ENCODE measurements at regions not wholly inside any gene's neighbourhood (a gene's known extent, or its start where the extent isn't known, plus 50 kb on each side); places are given as distances from the start of the nearest gene placed in this dataset.
"Not testable (repeated sequence)": the region's sequence is repeated elsewhere in the genome, so short reads cannot be mapped to it uniquely, and the experiment has no call there.

DNA sequence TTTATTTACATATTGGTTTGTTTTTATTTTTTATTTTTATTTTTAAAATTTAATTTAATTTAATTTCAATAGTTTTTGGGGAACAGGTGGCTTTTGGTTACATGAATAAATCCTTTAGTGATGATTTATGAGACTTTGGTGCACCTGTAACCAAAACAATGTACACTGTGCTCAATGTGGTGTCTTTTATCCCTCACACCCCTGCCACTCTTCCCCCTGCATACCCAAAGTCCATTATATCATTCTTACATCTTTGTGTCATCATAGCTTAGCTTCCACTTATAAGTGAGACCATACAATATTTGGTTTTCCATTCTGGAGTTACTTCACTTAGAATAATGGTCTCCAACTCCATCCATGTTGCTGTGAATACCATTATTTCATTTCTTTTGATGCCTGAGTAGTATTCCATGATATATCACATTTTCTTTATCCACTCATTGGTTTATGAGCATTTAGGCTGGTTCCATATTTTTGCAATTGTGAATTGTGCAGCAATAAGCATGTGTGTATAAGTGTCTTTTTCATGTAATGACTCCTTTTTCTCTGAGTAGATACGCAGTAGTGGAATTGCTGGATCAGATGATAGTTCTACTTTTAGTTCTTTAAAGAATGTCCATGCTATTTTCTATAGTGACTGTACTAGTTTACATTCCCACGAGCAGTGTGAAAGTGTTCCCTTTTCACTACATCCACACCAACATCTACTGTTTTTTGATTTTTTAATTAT is 157.1 kb downstream of the CPXCR1 start:
- TF ChIP-seq, protein P1, sequence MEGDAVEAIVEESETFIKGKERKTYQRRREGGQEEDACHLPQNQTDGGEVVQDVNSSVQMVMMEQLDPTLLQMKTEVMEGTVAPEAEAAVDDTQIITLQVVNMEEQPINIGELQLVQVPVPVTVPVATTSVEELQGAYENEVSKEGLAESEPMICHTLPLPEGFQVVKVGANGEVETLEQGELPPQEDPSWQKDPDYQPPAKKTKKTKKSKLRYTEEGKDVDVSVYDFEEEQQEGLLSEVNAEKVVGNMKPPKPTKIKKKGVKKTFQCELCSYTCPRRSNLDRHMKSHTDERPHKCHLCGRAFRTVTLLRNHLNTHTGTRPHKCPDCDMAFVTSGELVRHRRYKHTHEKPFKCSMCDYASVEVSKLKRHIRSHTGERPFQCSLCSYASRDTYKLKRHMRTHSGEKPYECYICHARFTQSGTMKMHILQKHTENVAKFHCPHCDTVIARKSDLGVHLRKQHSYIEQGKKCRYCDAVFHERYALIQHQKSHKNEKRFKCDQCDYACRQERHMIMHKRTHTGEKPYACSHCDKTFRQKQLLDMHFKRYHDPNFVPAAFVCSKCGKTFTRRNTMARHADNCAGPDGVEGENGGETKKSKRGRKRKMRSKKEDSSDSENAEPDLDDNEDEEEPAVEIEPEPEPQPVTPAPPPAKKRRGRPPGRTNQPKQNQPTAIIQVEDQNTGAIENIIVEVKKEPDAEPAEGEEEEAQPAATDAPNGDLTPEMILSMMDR (IDR thresholded peaks at IDR 0.05), result no peak
- no peaks in the 10 kb centered on the region for H3K27me3 Mint-ChIP-seq (ENCODE audit: unreplicated experiment)
- no peaks in the 10 kb centered on the region for H3K4me1 Mint-ChIP-seq (ENCODE audit: unreplicated experiment)
- H3K4me3 Mint-ChIP-seq (ENCODE audit: unreplicated experiment), result no peak overlapping the region
- DNase-seq (ENCODE audit: extremely low spot score, unreplicated experiment), result no peak
- peaks cover 34% of the 10 kb centered on the region for H3K9me3 Mint-ChIP-seq (ENCODE audit: unreplicated experiment)
- no peak overlapping the region for H3K27ac Mint-ChIP-seq (ENCODE audit: unreplicated experiment)
- H3K36me3 Mint-ChIP-seq (ENCODE audit: unreplicated experiment), result no peaks in the 10 kb centered on the region

DNA sequence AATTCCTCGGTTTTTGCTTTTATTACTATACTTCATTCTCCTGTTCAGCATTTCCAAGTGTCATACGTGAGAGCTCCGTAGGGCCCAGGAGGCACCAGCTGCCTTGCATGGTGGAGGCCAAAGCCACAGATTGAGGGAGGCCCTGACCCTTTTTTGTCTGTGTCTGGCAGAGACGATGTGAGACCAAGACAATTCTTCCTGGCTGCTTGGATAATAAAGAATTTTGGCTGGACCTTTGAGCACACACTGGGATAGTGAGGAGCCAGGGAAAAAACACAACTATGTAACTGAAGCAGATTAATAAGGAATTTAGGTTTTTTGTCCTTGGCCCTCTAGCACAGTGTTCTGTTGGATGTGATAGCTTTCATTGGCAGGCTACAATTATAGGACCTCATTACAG is 161.0 kb downstream of the CPXCR1 start:
- no peak for DNase-seq (ENCODE audit: extremely low spot score, unreplicated experiment)
- no peaks in the 10 kb centered on the region for H3K36me3 Mint-ChIP-seq (ENCODE audit: unreplicated experiment)
- H3K4me3 Mint-ChIP-seq (ENCODE audit: unreplicated experiment), result no peak overlapping the region
- TF ChIP-seq, protein P1 (IDR thresholded peaks at IDR 0.05), result no peak
- H3K27me3 Mint-ChIP-seq (ENCODE audit: unreplicated experiment), result no peaks in the 10 kb centered on the region
- H3K9me3 Mint-ChIP-seq (ENCODE audit: unreplicated experiment), result peaks cover 38% of the 10 kb centered on the region
- H3K4me1 Mint-ChIP-seq (ENCODE audit: unreplicated experiment), result no peaks in the 10 kb centered on the region
- no peak overlapping the region for H3K27ac Mint-ChIP-seq (ENCODE audit: unreplicated experiment)

DNA sequence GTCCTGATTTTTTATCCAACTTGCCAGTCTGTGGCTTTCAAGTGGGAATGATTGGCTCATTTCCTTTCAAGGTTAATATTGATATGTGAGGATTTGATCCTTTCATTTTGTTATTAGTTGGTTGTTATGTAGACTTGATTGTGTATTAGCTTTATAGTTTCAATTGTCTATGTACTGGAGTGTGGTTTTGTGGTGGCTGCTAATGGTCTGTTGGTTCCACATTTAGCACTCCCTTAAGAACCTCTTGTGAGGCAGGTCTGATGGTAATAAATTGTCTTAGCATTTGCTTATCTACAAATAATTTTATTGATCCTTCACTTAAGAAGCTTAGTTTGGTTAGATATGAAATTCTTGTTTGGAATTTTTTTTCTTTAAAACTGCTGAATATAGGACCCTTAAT is 190.6 kb downstream of the CPXCR1 start:
- H3K36me3 Mint-ChIP-seq (ENCODE audit: unreplicated experiment), result no peaks in the 10 kb centered on the region
- H3K4me1 Mint-ChIP-seq (ENCODE audit: unreplicated experiment), result no peaks in the 10 kb centered on the region
- H3K4me3 Mint-ChIP-seq (ENCODE audit: unreplicated experiment), result no peak overlapping the region
- H3K27ac Mint-ChIP-seq (ENCODE audit: unreplicated experiment), result no peak overlapping the region
- peaks cover 33% of the 10 kb centered on the region for H3K9me3 Mint-ChIP-seq (ENCODE audit: unreplicated experiment)
- TF ChIP-seq, protein P1 (IDR thresholded peaks at IDR 0.05), result no peak
- no peak for DNase-seq (ENCODE audit: extremely low spot score, unreplicated experiment)
- no peaks in the 10 kb centered on the region for H3K27me3 Mint-ChIP-seq (ENCODE audit: unreplicated experiment)

DNA sequence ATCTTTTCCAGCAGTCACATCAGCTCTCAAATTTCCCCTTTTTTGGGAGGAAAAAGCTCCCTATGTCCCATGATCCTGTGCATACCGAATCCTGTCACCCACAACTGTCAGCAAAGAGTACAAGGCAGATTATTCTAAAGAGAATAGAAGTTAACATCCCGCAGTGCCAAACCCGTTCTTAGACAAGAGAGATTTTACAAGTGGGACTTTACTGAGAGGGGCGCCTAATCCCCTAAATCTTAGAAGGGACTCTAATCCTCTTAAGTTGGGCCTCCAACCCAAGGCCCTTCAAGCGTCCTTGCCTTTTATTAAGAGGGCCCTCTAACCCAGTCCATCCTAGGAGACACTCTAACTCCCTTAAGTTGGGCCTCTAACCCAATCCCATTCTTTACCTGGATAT is 193.9 kb downstream of the CPXCR1 start:
- Mint-ChIP-seq H3K36me3 (ENCODE audit: unreplicated experiment) (no peaks in the 10 kb centered on the region), H3K27me3 (ENCODE audit: unreplicated experiment) (no peaks in the 10 kb centered on the region), H3K4me1 (ENCODE audit: unreplicated experiment) (no peaks in the 10 kb centered on the region), H3K4me3 (ENCODE audit: unreplicated experiment) (no peak overlapping the region), H3K9me3 (ENCODE audit: unreplicated experiment) (peaks cover 32% of the 10 kb centered on the region), H3K27ac (ENCODE audit: unreplicated experiment) (no peak overlapping the region)
- TF ChIP-seq, protein P1 (IDR thresholded peaks at IDR 0.05), result no peak
- no peak for DNase-seq (ENCODE audit: extremely low spot score, unreplicated experiment)

DNA sequence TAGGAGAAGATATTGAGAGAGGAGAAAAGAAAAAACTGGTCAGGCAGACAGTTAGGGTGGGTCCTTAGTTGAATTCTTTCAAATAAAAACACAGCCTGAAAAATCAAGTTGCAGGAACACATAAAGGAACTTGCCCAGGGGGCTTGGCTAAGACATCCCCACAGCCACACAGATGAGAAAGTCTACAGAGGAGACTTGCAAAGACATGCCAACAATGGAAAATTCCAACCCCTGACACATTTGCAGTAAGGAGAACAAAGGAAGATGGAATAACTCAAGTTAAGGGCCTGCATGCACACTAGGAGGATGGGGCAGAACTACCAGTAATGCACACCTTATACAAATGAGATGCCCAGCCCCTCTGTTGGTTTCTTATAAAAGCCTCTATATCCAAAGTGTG is 197.6 kb downstream of the CPXCR1 start:
- H3K27ac Mint-ChIP-seq (ENCODE audit: unreplicated experiment), result no peak overlapping the region
- H3K27me3 Mint-ChIP-seq (ENCODE audit: unreplicated experiment), result no peaks in the 10 kb centered on the region
- H3K36me3 Mint-ChIP-seq (ENCODE audit: unreplicated experiment), result no peaks in the 10 kb centered on the region

DNA sequence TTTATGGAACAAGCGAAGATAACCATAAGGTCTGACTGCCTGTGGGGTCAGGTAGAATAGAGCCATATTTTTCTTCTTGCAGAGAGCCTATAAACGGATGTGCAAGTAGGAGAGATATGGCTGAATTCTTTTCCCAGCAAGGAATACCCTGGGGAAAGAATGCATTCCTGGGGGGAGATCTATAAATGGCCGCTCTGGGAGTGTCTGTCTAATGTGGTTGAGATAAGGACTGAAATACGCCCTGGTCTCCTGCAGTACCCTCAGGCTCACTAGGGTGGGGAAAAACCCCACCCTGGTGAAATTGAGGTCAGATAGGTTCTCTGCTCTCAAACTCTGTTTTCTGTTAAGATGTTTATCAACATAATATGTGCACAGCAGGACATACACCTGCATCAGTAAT is 209.0 kb downstream of the CPXCR1 start:
- peaks cover 51% of the 10 kb centered on the region for H3K9me3 Mint-ChIP-seq (ENCODE audit: unreplicated experiment)
- not testable (repeated sequence) for H3K27me3 Mint-ChIP-seq (ENCODE audit: unreplicated experiment); H3K4me1 Mint-ChIP-seq (ENCODE audit: unreplicated experiment); H3K27ac Mint-ChIP-seq (ENCODE audit: unreplicated experiment); DNase-seq (ENCODE audit: extremely low spot score, unreplicated experiment); H3K4me3 Mint-ChIP-seq (ENCODE audit: unreplicated experiment); H3K36me3 Mint-ChIP-seq (ENCODE audit: unreplicated experiment)

More for the DNA sequence above, 197.6 kb downstream of the CPXCR1 start:
- peaks cover 37% of the 10 kb centered on the region for H3K9me3 Mint-ChIP-seq (ENCODE audit: unreplicated experiment)
- TF ChIP-seq, protein P1 (IDR thresholded peaks at IDR 0.05), result no peak
- H3K4me1 Mint-ChIP-seq (ENCODE audit: unreplicated experiment), result no peaks in the 10 kb centered on the region
- no peak overlapping the region for H3K4me3 Mint-ChIP-seq (ENCODE audit: unreplicated experiment)
- no peak for DNase-seq (ENCODE audit: extremely low spot score, unreplicated experiment)
